Natural killer cell (primary cell): ENCODE measurements at regions not wholly inside any gene's neighbourhood (a gene's known extent, or its start where the extent isn't known, plus 50 kb on each side); places are given as distances from the start of the nearest gene placed in this dataset.

Experiments used
- ATAC-seq, 3 donors: fragments of 150-1000 bp in 2 of 3; fragments of 200-7000 bp in 1 of 3; cut with Tn5 transposase; 1 replicate in 1 of 3; 2 replicates in 2 of 3; pipeline ENCODE4 v1.10.0; 2021; ENCODE audit warnings: mild to moderate bottlenecking in 2 of 3, moderate library complexity in 2 of 3
- DNase-seq, 2 donors: peaks; one replicate each; pipeline versions ENCODE4 v3.0.0 to v3.0.0-alpha.2; 2013 to 2021; ENCODE audit warnings: mixed read lengths in 1 of 2
- H3K27ac ChIP-seq: one replicate; pipeline ENCODE4 v1.5.1; 2013; ENCODE audit warnings: mild to moderate bottlenecking, low read length
- H3K27me3 ChIP-seq: one replicate; pipeline ENCODE4 v1.6.1; 2013; ENCODE audit warnings: low read length; ENCODE audit not compliant: control insufficient read depth, insufficient read depth
- H3K36me3 ChIP-seq: one replicate; pipeline ENCODE4 v1.6.1; 2013; ENCODE audit warnings: low read length; ENCODE audit not compliant: control insufficient read depth, insufficient read depth
- H3K4me1 ChIP-seq: one replicate; pipeline ENCODE4 v1.6.1; 2013; ENCODE audit warnings: low read length; ENCODE audit not compliant: control insufficient read depth, insufficient read depth
- H3K4me3 ChIP-seq: one replicate; pipeline ENCODE4 v1.5.1; 2013; ENCODE audit warnings: low read length
- H3K9me3 ChIP-seq: one replicate; pipeline ENCODE4 v1.6.1; 2013; ENCODE audit warnings: low read length; ENCODE audit not compliant: control insufficient read depth, insufficient read depth
- H3K27ac Mint-ChIP-seq, 2 donors: one replicate each; pipeline ENCODE4 v1.8.0; 2022; ENCODE audit warnings: mild to moderate bottlenecking in 2 of 2, mixed read lengths in 2 of 2, moderate library complexity in 1 of 2
- H3K27me3 Mint-ChIP-seq, 2 donors: one replicate each; pipeline ENCODE4 v1.8.0; 2022; ENCODE audit warnings: low read depth in 2 of 2, mixed read lengths in 2 of 2
- H3K36me3 Mint-ChIP-seq: one replicate; pipeline ENCODE4 v1.8.0; 2022; ENCODE audit warnings: mixed read lengths
- H3K4me1 Mint-ChIP-seq, 2 donors: one replicate each; pipeline ENCODE4 v1.8.0; 2022; ENCODE audit warnings: mixed read lengths in 2 of 2
- H3K4me3 Mint-ChIP-seq: one replicate; pipeline ENCODE4 v1.8.0; 2022; ENCODE audit warnings: mild to moderate bottlenecking, moderate library complexity, mixed read lengths
- H3K9me3 Mint-ChIP-seq, 2 donors: one replicate each; pipeline ENCODE4 v1.8.0; 2022; ENCODE audit warnings: mixed read lengths in 2 of 2
- WGBS: methylation state at CpG from one replicate; pipeline ENCODE4 v1.1.7; 2013; ENCODE audit warnings: missing lambda C conversion rate; ENCODE audit not compliant: insufficient coverage; 5-methylcytosine and 5-hydroxymethylcytosine counted together
- intact Hi-C: fragments of 100-400 bp; cut with micrococcal nuclease; formaldehyde crosslinking; loops from one replicate; pipeline ENCODE4 v1.14.2; 2022
- TF ChIP-seq, protein P1 (sequence below): fragments of 200-600 bp; IDR thresholded peaks from one replicate; pipeline ENCODE4 v1.8.0; 2022; ENCODE audit warnings: antibody characterized with exemption

- Mint-ChIP-seq H3K9me3 (no peaks in the 10 kb centered on the region), H3K4me1 (peaks cover 24 to 28% of the 10 kb centered on the region in 2 donors), H3K4me3 (peak overlapping the region; percentile 88), H3K36me3 (no peaks in the 10 kb centered on the region), H3K27ac (peak overlapping the region; percentile 52 to 85), H3K27me3 (peaks cover 8% of the 10 kb centered on the region in 2 donors)
- intact Hi-C loops: loop anchor here (1.0 to 10.0 kb wide), 4 partner anchors 190 to 606 kb away; partner anchors contain the start of gene SLC7A1
- no peaks in the 10 kb centered on the region for H3K36me3 ChIP-seq
- no peaks in the 10 kb centered on the region for H3K9me3 ChIP-seq
- TF ChIP-seq, protein P1, sequence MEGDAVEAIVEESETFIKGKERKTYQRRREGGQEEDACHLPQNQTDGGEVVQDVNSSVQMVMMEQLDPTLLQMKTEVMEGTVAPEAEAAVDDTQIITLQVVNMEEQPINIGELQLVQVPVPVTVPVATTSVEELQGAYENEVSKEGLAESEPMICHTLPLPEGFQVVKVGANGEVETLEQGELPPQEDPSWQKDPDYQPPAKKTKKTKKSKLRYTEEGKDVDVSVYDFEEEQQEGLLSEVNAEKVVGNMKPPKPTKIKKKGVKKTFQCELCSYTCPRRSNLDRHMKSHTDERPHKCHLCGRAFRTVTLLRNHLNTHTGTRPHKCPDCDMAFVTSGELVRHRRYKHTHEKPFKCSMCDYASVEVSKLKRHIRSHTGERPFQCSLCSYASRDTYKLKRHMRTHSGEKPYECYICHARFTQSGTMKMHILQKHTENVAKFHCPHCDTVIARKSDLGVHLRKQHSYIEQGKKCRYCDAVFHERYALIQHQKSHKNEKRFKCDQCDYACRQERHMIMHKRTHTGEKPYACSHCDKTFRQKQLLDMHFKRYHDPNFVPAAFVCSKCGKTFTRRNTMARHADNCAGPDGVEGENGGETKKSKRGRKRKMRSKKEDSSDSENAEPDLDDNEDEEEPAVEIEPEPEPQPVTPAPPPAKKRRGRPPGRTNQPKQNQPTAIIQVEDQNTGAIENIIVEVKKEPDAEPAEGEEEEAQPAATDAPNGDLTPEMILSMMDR: peak; percentile 82
- DNase-seq (peak; percentile 92 to 96), ATAC-seq (peak; percentile 92 to 96 (median 96))
- H3K4me1 ChIP-seq: peaks cover 21% of the 10 kb centered on the region
- under 1% methylated on average over 67 of the region's 67 CpGs for WGBS
- peak overlapping the region; percentile 28 for H3K4me3 ChIP-seq
- no peak overlapping the region for H3K27ac ChIP-seq
- no peaks in the 10 kb centered on the region for H3K27me3 ChIP-seq
These were observed 192.6 kb downstream of the KATNAL1 start for GRCh38 chr13:30114571-30115256.

DNA sequence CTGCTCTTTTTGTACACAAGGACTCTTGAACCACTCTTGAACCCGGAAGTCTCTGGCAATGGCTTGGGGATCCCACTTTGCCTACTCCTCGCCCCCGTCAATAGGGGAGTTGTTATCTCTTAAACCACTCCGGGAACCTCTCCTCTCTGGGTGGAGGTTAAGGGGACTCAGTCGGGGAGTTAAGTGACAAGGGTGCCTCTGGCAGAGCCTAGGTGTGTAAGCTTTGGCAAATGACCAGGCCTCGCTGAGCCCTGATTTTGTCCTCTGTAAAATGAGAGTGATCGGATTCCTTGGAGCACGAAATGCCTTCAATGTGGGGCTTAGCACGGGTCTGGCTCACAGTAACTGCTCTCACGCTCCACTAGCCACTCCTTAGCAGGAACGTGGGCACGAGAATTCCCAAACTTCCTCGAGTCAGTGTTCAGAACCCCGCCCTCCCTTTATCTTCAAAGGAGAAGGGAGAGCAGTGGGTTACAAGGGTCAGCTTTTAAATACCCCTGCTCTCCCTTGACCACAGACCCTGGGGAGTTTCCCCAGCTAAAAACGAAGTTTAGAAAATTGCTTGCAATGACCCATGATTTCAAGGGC is 193.3 kb downstream of the KATNAL1 start:
- Histone ChIP-seq H3K27me3 (no peaks in the 10 kb centered on the region), H3K4me1 (peaks cover 15% of the 10 kb centered on the region), H3K36me3 (no peaks in the 10 kb centered on the region), H3K9me3 (no peaks in the 10 kb centered on the region), H3K27ac (no peak overlapping the region), H3K4me3 (peak overlapping the region; percentile 28)
- H3K4me3 Mint-ChIP-seq: peak overlapping the region; percentile 88
- H3K9me3 Mint-ChIP-seq: no peaks in the 10 kb centered on the region
- TF ChIP-seq, protein P1: no peak
- DNase-seq (no peak), ATAC-seq (no peak)
- peak overlapping the region in 1 of 2 donors; percentile 85 for H3K27ac Mint-ChIP-seq
- intact Hi-C loops: loop anchor here (1.0 to 10.0 kb wide), 4 partner anchors 189 to 519 kb away; partner anchors contain the start of gene SLC7A1
- no peaks in the 10 kb centered on the region for H3K36me3 Mint-ChIP-seq
- peaks cover 8% of the 10 kb centered on the region in 2 donors for H3K27me3 Mint-ChIP-seq
- peaks cover 17 to 22% of the 10 kb centered on the region in 2 donors for H3K4me1 Mint-ChIP-seq
- WGBS: 87% methylated on average over 14 of the region's 15 CpGs

GRCh38 chr13:30113551-30113950 is 193.8 kb downstream of the KATNAL1 start:
- peaks cover 15% of the 10 kb centered on the region for H3K4me1 ChIP-seq
- Mint-ChIP-seq H3K4me3 (peak overlapping the region; percentile 62), H3K36me3 (no peaks in the 10 kb centered on the region), H3K27ac (no peak overlapping the region), H3K4me1 (peaks cover 16 to 20% of the 10 kb centered on the region in 2 donors), H3K27me3 (peaks cover 8% of the 10 kb centered on the region in 2 donors), H3K9me3 (no peaks in the 10 kb centered on the region)
- TF ChIP-seq, protein P1: no peak
- intact Hi-C loops: loop anchor here (1.0 to 10.0 kb wide), 4 partner anchors 189 to 519 kb away; partner anchors contain the start of gene SLC7A1
- 97% methylated on average over 5 of the region's 5 CpGs for WGBS
- H3K9me3 ChIP-seq: no peaks in the 10 kb centered on the region
- ATAC-seq (no peak), DNase-seq (peak in 1 of 2 donors; percentile 22)
- no peaks in the 10 kb centered on the region for H3K27me3 ChIP-seq
- H3K4me3 ChIP-seq: no peak overlapping the region
- no peaks in the 10 kb centered on the region for H3K36me3 ChIP-seq
- no peak overlapping the region for H3K27ac ChIP-seq
